Suppressor macrophage (primary cell): ENCODE measurements at regions not wholly inside any gene's neighbourhood (a gene's known extent, or its start where the extent isn't known, plus 50 kb on each side); places are given as distances from the start of the nearest gene placed in this dataset.
"Not testable (repeated sequence)": the region's sequence is repeated elsewhere in the genome, so short reads cannot be mapped to it uniquely, and the experiment has no call there.

ENCODE experiments used
- DNase-seq, 4 experiments: peaks; one replicate each; pipeline ENCODE4 v3.0.0-alpha.2; 2020 to 2022

DNA sequence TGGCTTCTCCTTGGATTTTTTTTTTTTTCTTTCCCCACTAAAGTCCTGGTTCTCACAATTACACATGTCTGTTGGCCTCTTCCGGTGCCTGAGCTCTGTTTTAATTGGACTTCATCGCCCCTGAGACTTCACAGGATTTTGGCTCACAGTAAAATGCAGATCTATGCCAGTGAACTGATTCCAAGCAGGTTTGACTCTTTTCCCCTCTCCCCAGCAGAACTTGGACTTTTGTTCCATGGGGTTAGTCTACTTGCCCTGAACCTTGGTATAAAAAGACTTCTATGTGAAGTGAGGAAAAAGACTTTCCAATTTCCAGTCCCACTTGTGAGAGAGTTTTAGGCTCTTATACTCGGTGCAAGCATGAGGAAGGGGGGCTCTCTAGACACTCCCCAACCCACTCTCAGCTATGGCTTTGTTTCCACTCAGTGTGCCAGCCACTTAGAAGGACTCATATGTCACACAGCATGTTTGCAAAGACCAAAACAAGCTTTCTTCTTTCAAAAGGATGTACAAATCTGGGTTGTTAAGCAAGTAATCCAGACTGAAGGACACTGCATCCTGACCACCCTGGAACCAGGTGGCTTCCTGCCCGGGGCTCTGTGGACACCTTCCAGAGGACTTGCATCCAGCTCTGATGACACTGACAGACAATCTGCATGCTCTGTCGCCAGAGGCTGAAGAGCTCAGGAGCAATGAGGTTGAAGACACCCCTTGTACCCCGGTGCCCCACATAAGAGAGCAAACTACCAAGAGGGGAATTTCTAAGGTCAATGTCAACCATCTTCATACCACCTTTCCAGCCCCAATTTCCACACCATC, 221.9 kb upstream of the EGLN3 start:
- DNase-seq = no peak

DNA sequence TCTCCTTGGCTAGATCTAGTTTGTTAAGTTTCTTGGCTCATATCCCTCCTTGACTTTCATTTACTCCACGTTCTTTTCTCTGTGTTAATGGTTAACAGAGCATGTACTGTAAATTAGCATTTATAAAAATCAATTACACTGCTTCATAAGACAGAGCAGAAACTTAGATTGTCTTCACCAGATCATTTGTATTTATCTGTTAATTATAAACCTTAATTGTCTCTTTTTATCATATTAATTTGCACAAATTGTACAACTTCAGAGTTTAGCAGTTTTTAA, 221.2 kb upstream of the EGLN3 start:
- no peak for DNase-seq

- DNase-seq = no peak
Observed at GRCh38 chr14:34171431-34172172, 220.7 kb upstream of the EGLN3 start.

GRCh38 chr14:34170882-34171281, 220.0 kb upstream of the EGLN3 start:
- DNase-seq = no peak

GRCh38 chr14:34169561-34169960, 218.7 kb upstream of the EGLN3 start:
- DNase-seq = no peak

- no peak for DNase-seq
Observed at GRCh38 chr14:34168656-34169055, 217.8 kb upstream of the EGLN3 start.

GRCh38 chr14:34165847-34166350, 215.0 kb upstream of the EGLN3 start:
- peak in 2 of 4 experiments; percentile 14 to 22 for DNase-seq

- no peak for DNase-seq
Observed at GRCh38 chr14:34164162-34164864, 213.4 kb upstream of the EGLN3 start.

- DNase-seq = no peak
Observed at GRCh38 chr14:34161351-34162082, 210.6 kb upstream of the EGLN3 start.

- no peak for DNase-seq
Observed at GRCh38 chr14:34160619-34161018, 209.7 kb upstream of the EGLN3 start.

- DNase-seq = no peak
Observed at GRCh38 chr14:34157651-34158050, 206.8 kb upstream of the EGLN3 start.

GRCh38 chr14:34147461-34147860, 196.6 kb upstream of the EGLN3 start:
- no peak for DNase-seq

GRCh38 chr14:34140127-34140526, 189.3 kb upstream of the EGLN3 start:
- not testable (repeated sequence) for DNase-seq

GRCh38 chr14:34139160-34140121, 188.6 kb upstream of the EGLN3 start:
- DNase-seq = not testable (repeated sequence)

DNA sequence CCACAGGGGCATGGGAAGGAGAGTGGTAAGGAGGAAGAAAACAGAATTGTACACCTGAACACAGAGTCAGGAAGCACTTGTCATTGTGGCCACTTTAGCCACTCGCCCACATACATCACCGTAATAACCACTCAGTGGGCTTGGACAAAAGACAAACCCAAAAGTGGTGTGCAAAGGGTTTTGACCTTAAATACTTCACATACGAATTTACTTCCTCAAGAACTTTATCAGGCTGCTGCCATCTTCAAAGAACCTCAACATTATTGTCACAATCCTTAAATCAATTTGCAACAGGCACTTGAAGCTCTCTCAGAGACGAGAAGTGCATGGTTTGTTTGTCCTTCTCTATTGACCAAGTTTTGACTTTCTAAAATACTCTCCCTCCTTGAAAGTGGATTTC, 187.3 kb upstream of the EGLN3 start:
- DNase-seq = no peak

DNA sequence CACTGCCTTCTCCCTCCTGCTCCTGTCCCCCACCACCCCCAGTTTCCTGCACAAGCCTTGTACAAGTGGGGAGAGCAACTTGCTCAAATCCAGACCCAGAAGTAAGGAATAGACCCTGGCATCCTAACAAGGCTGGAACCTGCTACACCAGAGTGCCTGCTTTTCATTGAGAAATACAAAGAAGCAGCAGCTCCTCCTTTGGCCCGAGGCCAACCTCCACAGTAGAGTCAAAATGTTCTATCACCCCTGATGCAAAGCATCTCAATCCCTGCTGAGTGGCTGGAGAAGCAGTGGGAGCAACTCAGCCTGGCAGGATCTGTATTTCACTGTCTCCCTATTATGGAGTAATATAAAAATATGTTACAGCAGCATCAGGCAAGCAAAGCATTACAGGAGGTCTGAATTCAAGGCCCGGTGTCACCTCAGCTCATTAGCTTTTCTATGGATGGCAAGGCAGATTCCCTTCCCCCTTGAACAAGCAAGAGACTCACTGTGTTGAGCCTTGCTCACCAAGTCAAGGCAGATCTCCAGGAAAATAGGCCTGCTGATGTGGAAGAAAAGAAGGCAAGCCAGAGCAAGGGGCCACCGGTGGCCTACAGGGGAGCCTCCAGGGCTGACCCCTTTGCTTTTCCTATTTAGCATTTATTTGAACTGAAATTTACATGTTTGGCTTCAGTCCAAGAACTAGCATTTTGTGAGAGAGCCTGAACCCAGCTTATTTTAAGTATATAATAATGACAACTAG, 186.3 kb upstream of the EGLN3 start:
- no peak for DNase-seq

DNA sequence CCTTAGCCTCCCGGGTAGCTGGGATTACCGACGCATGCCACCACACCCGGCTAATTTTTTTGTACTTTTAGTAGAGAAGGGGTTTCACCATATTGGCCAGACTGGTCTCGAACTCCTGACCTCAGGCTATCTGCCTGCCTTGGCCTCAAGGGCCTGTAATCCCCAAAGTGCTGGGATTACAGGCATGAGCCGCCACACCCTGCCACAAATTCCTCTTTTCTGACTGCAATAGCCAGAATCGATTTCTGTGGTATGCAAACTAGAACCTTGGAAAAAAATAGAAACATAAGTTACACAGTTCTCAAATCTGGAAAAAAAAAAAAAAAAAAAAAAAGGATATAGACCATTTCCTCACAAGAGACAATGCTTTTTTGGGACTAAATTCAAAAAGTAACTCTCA, 184.6 kb upstream of the EGLN3 start:
- DNase-seq = peak in 2 of 4 experiments; percentile 3 to 21

- DNase-seq = no peak
Observed at GRCh38 chr14:34134484-34134883, 183.6 kb upstream of the EGLN3 start.

DNA sequence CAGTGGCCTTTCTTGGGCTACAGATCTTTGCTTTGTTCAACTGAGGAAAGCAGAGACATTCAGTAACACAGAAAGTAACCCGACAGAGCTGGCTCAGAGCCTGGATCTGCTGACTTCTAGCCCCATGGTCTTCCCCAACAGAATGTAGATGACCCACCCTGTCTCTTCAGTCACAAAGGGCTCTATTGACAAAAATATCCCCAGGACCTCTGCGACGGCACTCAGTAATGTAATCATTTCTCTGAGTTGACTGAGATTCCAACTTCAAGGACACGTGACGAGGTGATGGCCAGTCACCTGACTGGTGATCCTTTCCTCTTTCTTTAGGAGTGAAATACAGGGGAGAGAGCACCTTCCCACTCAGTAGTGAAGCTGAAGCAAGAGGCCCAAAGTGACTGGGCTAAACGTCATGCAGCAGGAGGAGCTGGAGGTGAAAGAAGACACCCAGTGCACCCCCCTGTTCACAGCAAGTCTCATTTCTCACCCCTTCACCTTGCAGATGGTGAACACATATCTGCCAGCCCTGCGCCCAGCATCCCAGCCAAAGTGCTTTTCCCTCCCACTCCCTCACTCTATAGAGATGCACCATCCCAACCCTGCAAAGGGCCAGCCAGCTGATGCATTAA, 179.2 kb upstream of the EGLN3 start:
- peak in 3 of 4 experiments; percentile 10 to 25 (median 12) for DNase-seq

- no peak for DNase-seq
Observed at GRCh38 chr14:34128665-34129064, 177.8 kb upstream of the EGLN3 start.
